HUES6 (cell line): ENCODE measurements at regions not wholly inside any gene's neighbourhood (a gene's known extent, or its start where the extent isn't known, plus 50 kb on each side); places are given as distances from the start of the nearest gene placed in this dataset.

ENCODE experiments used
- H3K27ac ChIP-seq: 2 replicates; pipeline ENCODE4 v1.7.0; 2013; ENCODE audit warnings: low read depth, mild to moderate bottlenecking, low read length, inconsistent platforms
- H3K27me3 ChIP-seq: 2 replicates; pipeline ENCODE4 v1.6.1; 2013; ENCODE audit warnings: low read length; ENCODE audit not compliant: control insufficient read depth, insufficient read depth
- H3K36me3 ChIP-seq: 2 replicates; pipeline ENCODE4 v1.6.1; 2013; ENCODE audit warnings: low read length; ENCODE audit not compliant: control insufficient read depth, insufficient read depth
- H3K4me1 ChIP-seq: 2 replicates; pipeline ENCODE4 v1.6.1; 2013; ENCODE audit warnings: low read length; ENCODE audit not compliant: control insufficient read depth, insufficient read depth
- H3K4me3 ChIP-seq: 2 replicates; pipeline ENCODE4 v1.5.1; 2013; ENCODE audit warnings: low read depth, low read length
- H3K9ac ChIP-seq: one replicate; pipeline ENCODE4 v1.6.1; 2013; ENCODE audit warnings: mild to moderate bottlenecking, low read length
- H3K9me3 ChIP-seq: 2 replicates; pipeline ENCODE4 v1.6.1; 2013; ENCODE audit warnings: low read depth, low read length; ENCODE audit not compliant: control insufficient read depth, insufficient read depth

DNA sequence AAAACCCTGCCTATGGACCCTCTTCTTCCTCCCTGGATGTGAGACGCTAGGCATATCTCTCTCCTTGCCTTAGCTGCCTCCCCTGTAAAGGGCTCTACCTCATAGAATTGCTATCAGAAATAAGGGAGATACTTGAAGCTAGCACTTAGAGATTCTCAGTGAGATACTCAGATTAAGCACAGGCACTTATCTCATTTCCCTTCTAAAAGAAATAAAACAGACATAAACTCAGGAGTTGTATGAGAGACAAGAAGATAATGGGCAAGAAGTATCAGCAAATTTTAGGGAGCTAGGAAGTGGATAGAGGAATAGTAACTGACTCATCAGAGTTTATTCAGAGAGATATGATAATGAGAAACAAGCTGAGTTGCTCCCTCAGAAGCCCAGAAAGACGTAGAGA lies 131.0 kb downstream of the SP3 start:
- H3K9me3 ChIP-seq: peaks cover 7% of the 10 kb centered on the region; the same call in 1 of the 2 replicates
- H3K27ac ChIP-seq: no peak overlapping the region
- no peak overlapping the region for H3K9ac ChIP-seq
- no peaks in the 10 kb centered on the region for H3K36me3 ChIP-seq
- H3K4me1 ChIP-seq: no peaks in the 10 kb centered on the region; the same call in 1 of the 2 replicates
- H3K4me3 ChIP-seq: no peak overlapping the region
- no peaks in the 10 kb centered on the region for H3K27me3 ChIP-seq

- H3K27ac ChIP-seq: no peak overlapping the region
- no peaks in the 10 kb centered on the region for H3K27me3 ChIP-seq
- no peaks in the 10 kb centered on the region; the same call in 1 of the 2 replicates for H3K4me1 ChIP-seq
These were observed 129.4 kb downstream of the SP3 start for GRCh38 chr2:173835726-173836125.

GRCh38 chr2:173841110-173841509 lies 124.1 kb downstream of the SP3 start:
- no peaks in the 10 kb centered on the region for H3K36me3 ChIP-seq
- no peak overlapping the region for H3K4me3 ChIP-seq
- H3K27ac ChIP-seq: no peak overlapping the region
- no peaks in the 10 kb centered on the region for H3K9me3 ChIP-seq
- no peaks in the 10 kb centered on the region for H3K27me3 ChIP-seq
- no peak overlapping the region for H3K9ac ChIP-seq
- H3K4me1 ChIP-seq: no peaks in the 10 kb centered on the region

More at GRCh38 chr2:173835726-173836125, 129.4 kb downstream of the SP3 start:
- Histone ChIP-seq H3K9ac (no peak overlapping the region), H3K9me3 (peaks cover 7% of the 10 kb centered on the region; the same call in 1 of the 2 replicates), H3K4me3 (no peak overlapping the region), H3K36me3 (no peaks in the 10 kb centered on the region)

- Histone ChIP-seq H3K4me1 (no peaks in the 10 kb centered on the region), H3K27ac (no peak overlapping the region), H3K4me3 (no peak overlapping the region), H3K27me3 (no peaks in the 10 kb centered on the region), H3K36me3 (no peaks in the 10 kb centered on the region), H3K9ac (no peak overlapping the region), H3K9me3 (no peaks in the 10 kb centered on the region)
These were observed 121.6 kb downstream of the SP3 start for GRCh38 chr2:173843526-173843925.

- Histone ChIP-seq H3K36me3 (no peaks in the 10 kb centered on the region), H3K9ac (no peak overlapping the region), H3K27me3 (no peaks in the 10 kb centered on the region), H3K4me1 (no peaks in the 10 kb centered on the region), H3K27ac (no peak overlapping the region), H3K4me3 (no peak overlapping the region), H3K9me3 (no peaks in the 10 kb centered on the region)
These were observed 114.0 kb downstream of the SP3 start for GRCh38 chr2:173851141-173851641.

GRCh38 chr2:173854141-173854540 lies 111.0 kb downstream of the SP3 start:
- H3K36me3 ChIP-seq: no peaks in the 10 kb centered on the region
- H3K9ac ChIP-seq: no peak overlapping the region
- H3K27ac ChIP-seq: no peak overlapping the region
- H3K4me1 ChIP-seq: peaks cover 3% of the 10 kb centered on the region; the same call in 1 of the 2 replicates
- no peaks in the 10 kb centered on the region for H3K27me3 ChIP-seq
- no peak overlapping the region for H3K4me3 ChIP-seq
- H3K9me3 ChIP-seq: no peaks in the 10 kb centered on the region

- H3K4me3 ChIP-seq: no peak overlapping the region
- H3K27me3 ChIP-seq: no peaks in the 10 kb centered on the region
- H3K27ac ChIP-seq: no peak overlapping the region
- H3K9me3 ChIP-seq: no peaks in the 10 kb centered on the region
- H3K4me1 ChIP-seq: peaks cover 3% of the 10 kb centered on the region; the same call in 1 of the 2 replicates
- H3K9ac ChIP-seq: no peak overlapping the region
- H3K36me3 ChIP-seq: no peaks in the 10 kb centered on the region
These were observed 110.3 kb downstream of the SP3 start for GRCh38 chr2:173854840-173855239.

DNA sequence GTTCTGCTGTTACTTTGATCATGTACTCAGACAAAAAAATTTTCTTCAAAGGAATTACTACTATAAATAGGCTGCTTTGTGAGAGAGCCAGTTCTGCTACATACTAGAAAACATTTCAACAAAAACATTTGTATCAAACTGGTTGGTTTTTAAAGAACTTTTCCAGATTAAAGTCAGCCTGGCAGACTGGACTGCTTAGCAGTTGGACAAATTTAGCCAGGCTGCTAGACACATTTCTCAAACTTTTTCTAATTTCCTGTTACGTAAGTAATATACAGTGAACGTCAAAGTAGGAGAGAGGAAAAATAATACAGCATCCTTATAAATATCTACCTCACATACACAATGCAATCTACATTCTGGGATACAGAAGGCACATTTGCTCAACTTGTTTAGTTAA lies 109.5 kb downstream of the SP3 start:
- Histone ChIP-seq H3K36me3 (no peaks in the 10 kb centered on the region), H3K4me3 (no peak overlapping the region), H3K27ac (no peak overlapping the region), H3K9ac (no peak overlapping the region), H3K9me3 (no peaks in the 10 kb centered on the region), H3K4me1 (peaks cover 3% of the 10 kb centered on the region; the same call in 1 of the 2 replicates), H3K27me3 (no peaks in the 10 kb centered on the region)
